NT2/D1 (cell line): ENCODE measurements at regions not wholly inside any gene's neighbourhood (a gene's known extent, or its start where the extent isn't known, plus 50 kb on each side); places are given as distances from the start of the nearest gene placed in this dataset.

Experiments
- DNase-seq: peaks from one replicate; pipeline ENCODE4 v3.0.0-alpha.2; 2011; ENCODE audit warnings: low read depth, low spot score
- H3K27me3 ChIP-seq: 2 replicates; pipeline ENCODE4 v1.6.0; 2011; ENCODE audit warnings: mild to moderate bottlenecking; ENCODE audit not compliant: insufficient read length, insufficient read depth
- H3K36me3 ChIP-seq: 2 replicates; pipeline ENCODE4 v1.6.1; 2011; ENCODE audit warnings: mild to moderate bottlenecking, low read length, mixed read lengths; ENCODE audit not compliant: insufficient read depth, insufficient read length
- H3K4me1 ChIP-seq: 2 replicates; pipeline ENCODE4 v1.5.1; 2011; ENCODE audit not compliant: insufficient read depth, insufficient read length
- H3K4me3 ChIP-seq: 2 replicates; pipeline ENCODE4 v1.5.1; 2011; ENCODE audit warnings: low read depth; ENCODE audit not compliant: insufficient read length
- H3K9ac ChIP-seq: 2 replicates; pipeline ENCODE4 v1.6.0; 2011; ENCODE audit warnings: low read depth; ENCODE audit not compliant: insufficient read length
- H3K9me3 ChIP-seq: 2 replicates; pipeline ENCODE4 v1.5.1; 2011; ENCODE audit warnings: mild to moderate bottlenecking, low read length; ENCODE audit not compliant: insufficient read depth
- SUZ12 ChIP-seq: IDR thresholded peaks from 2 replicates; pipeline ENCODE4 v1.6.1; 2011; ENCODE audit not compliant: insufficient read length, insufficient read depth; ENCODE audit errors: extremely low read depth
- YY1 ChIP-seq: IDR thresholded peaks from 2 replicates; pipeline ENCODE4 v1.6.1; 2011; ENCODE audit not compliant: insufficient read length, insufficient read depth
- ZNF274 ChIP-seq: IDR thresholded peaks from 2 replicates; pipeline ENCODE4 v1.6.1; 2011; ENCODE audit warnings: mild to moderate bottlenecking, low read depth, low read length

GRCh38 chr7:124399941-124400340, 365.7 kb downstream of the GPR37 start:
- H3K27me3 ChIP-seq: no peaks in the 10 kb centered on the region
- H3K4me1 ChIP-seq: no peaks in the 10 kb centered on the region
- no peak for DNase-seq
- no peaks in the 10 kb centered on the region for H3K36me3 ChIP-seq
- no peaks in the 10 kb centered on the region for H3K9me3 ChIP-seq
- H3K4me3 ChIP-seq: no peak overlapping the region
- H3K9ac ChIP-seq: no peak overlapping the region
- TF ChIP-seq ZNF274 (no peak), SUZ12 (no peak), YY1 (no peak)

GRCh38 chr7:124398937-124399552, 366.2 kb upstream of the TMEM229A start:
- no peak overlapping the region for H3K9ac ChIP-seq
- no peak overlapping the region for H3K4me3 ChIP-seq
- no peak for TF ChIP-seq YY1
- no peak for TF ChIP-seq ZNF274
- no peak for TF ChIP-seq SUZ12
- H3K27me3 ChIP-seq: no peaks in the 10 kb centered on the region
- no peak for DNase-seq
- no peaks in the 10 kb centered on the region for H3K36me3 ChIP-seq
- H3K4me1 ChIP-seq: no peaks in the 10 kb centered on the region
- H3K9me3 ChIP-seq: no peaks in the 10 kb centered on the region

GRCh38 chr7:124397134-124397533, 364.3 kb upstream of the TMEM229A start:
- no peaks in the 10 kb centered on the region for H3K4me1 ChIP-seq
- H3K9ac ChIP-seq: no peak overlapping the region
- H3K4me3 ChIP-seq: no peak overlapping the region
- no peaks in the 10 kb centered on the region for H3K36me3 ChIP-seq
- no peaks in the 10 kb centered on the region for H3K27me3 ChIP-seq
- DNase-seq: no peak
- TF ChIP-seq SUZ12 (no peak), YY1 (no peak), ZNF274 (no peak)
- H3K9me3 ChIP-seq: no peaks in the 10 kb centered on the region

- no peaks in the 10 kb centered on the region for H3K27me3 ChIP-seq
- TF ChIP-seq ZNF274: no peak
- no peak for TF ChIP-seq YY1
- no peak for TF ChIP-seq SUZ12
- H3K4me3 ChIP-seq: no peak overlapping the region
- H3K9ac ChIP-seq: no peak overlapping the region
- H3K4me1 ChIP-seq: no peaks in the 10 kb centered on the region
- no peaks in the 10 kb centered on the region for H3K9me3 ChIP-seq
- no peaks in the 10 kb centered on the region for H3K36me3 ChIP-seq
- DNase-seq: no peak
Measured at GRCh38 chr7:124390301-124390700, 357.4 kb upstream of the TMEM229A start.

- Histone ChIP-seq H3K27me3 (no peaks in the 10 kb centered on the region), H3K9me3 (no peaks in the 10 kb centered on the region), H3K36me3 (no peaks in the 10 kb centered on the region), H3K4me1 (no peaks in the 10 kb centered on the region), H3K9ac (no peak overlapping the region), H3K4me3 (no peak overlapping the region)
- DNase-seq: no peak
- TF ChIP-seq ZNF274: no peak
- no peak for TF ChIP-seq YY1
- TF ChIP-seq SUZ12: no peak
Measured at GRCh38 chr7:124388751-124389150, 355.9 kb upstream of the TMEM229A start.

GRCh38 chr7:124387056-124387455, 354.2 kb upstream of the TMEM229A start:
- Histone ChIP-seq H3K36me3 (no peaks in the 10 kb centered on the region), H3K27me3 (no peaks in the 10 kb centered on the region), H3K4me3 (no peak overlapping the region), H3K9ac (no peak overlapping the region), H3K9me3 (no peaks in the 10 kb centered on the region), H3K4me1 (no peaks in the 10 kb centered on the region)
- TF ChIP-seq SUZ12 (no peak), YY1 (no peak), ZNF274 (no peak)
- DNase-seq: no peak

GRCh38 chr7:124379296-124379695, 346.4 kb upstream of the TMEM229A start:
- Histone ChIP-seq H3K4me3 (no peak overlapping the region), H3K27me3 (no peaks in the 10 kb centered on the region), H3K4me1 (no peaks in the 10 kb centered on the region), H3K9ac (no peak overlapping the region), H3K36me3 (no peaks in the 10 kb centered on the region), H3K9me3 (no peaks in the 10 kb centered on the region)
- no peak for DNase-seq
- TF ChIP-seq YY1 (no peak), ZNF274 (no peak), SUZ12 (no peak)
